WTC11 (cell line): ENCODE measurements at regions not wholly inside any gene's neighbourhood (a gene's known extent, or its start where the extent isn't known, plus 50 kb on each side); places are given as distances from the start of the nearest gene placed in this dataset.

Experiments
- ATAC-seq: fragments of 200-7000 bp; cut with Tn5 transposase; 2 replicates; pipeline ENCODE4 v1.10.0; 2021; ENCODE audit warnings: mild to moderate bottlenecking, moderate library complexity
- CTCF ChIA-PET: fragments of 300-600 bp; sonication (Branson Sonifier 250); formaldehyde crosslinking; loops from one replicate; lab custom pipeline; 2021; ENCODE audit warnings: antibody characterized with exemption; lab: Charles Lee
- POLR2A ChIA-PET: fragments of 350-600 bp; sonication (Branson Sonifier 250); formaldehyde crosslinking; loops from one replicate; lab custom pipeline; 2021; ENCODE audit warnings: antibody characterized with exemption; lab: Charles Lee
- DNase-seq: peaks from one replicate; pipeline ENCODE4 v3.0.0; 2021; ENCODE audit warnings: low spot score
- H3K27ac Mint-ChIP-seq: 2 replicates; pipeline ENCODE4 v1.8.0; 2021; ENCODE audit warnings: mixed read lengths
- H3K27me3 Mint-ChIP-seq: 2 replicates; pipeline ENCODE4 v1.8.0; 2021; ENCODE audit warnings: low read depth, mild to moderate bottlenecking, moderate library complexity, mixed read lengths
- H3K36me3 Mint-ChIP-seq: 2 replicates; pipeline ENCODE4 v1.8.0; 2021; ENCODE audit warnings: mixed read lengths
- H3K4me1 Mint-ChIP-seq: 2 replicates; pipeline ENCODE4 v1.8.0; 2022; ENCODE audit warnings: mixed read lengths
- H3K4me3 Mint-ChIP-seq: 2 replicates; pipeline ENCODE4 v1.8.0; 2021; ENCODE audit warnings: mild to moderate bottlenecking, moderate library complexity, mixed read lengths
- H3K9me3 Mint-ChIP-seq: 2 replicates; pipeline ENCODE4 v1.8.0; 2021; ENCODE audit warnings: mixed read lengths
- IRF2 ChIP-seq: sonication (generic); formaldehyde crosslinking; IDR thresholded peaks from 2 replicates; pipeline ENCODE4 v1.8.0; 2022; ENCODE audit warnings: low read depth, missing genetic modification reagents, borderline replicate concordance
- NR3C1 ChIP-seq: sonication (generic); formaldehyde crosslinking; conservative IDR thresholded peaks from 2 replicates; pipeline ENCODE4 v1.8.1; 2023; ENCODE audit warnings: low read depth, mild to moderate bottlenecking, missing genetic modification reagents
- PRRX2 ChIP-seq: fragments of 250-450 bp; sonication (Bioruptor Pico); IDR thresholded peaks from 2 replicates; pipeline ENCODE4 v1.8.0; 2021; ENCODE audit warnings: mild to moderate bottlenecking
- RELA ChIP-seq: sonication (generic); formaldehyde crosslinking; IDR thresholded peaks from 2 replicates; pipeline ENCODE4 v1.8.1; 2022; ENCODE audit warnings: missing genetic modification reagents, mild to moderate bottlenecking, borderline replicate concordance
- RORB ChIP-seq: fragments of 250-450 bp; sonication (Bioruptor Pico); IDR thresholded peaks from 2 replicates; pipeline ENCODE4 v1.9.0; 2021; ENCODE audit warnings: mild to moderate bottlenecking
- SP1 ChIP-seq: sonication (generic); formaldehyde crosslinking; conservative IDR thresholded peaks from 2 replicates; pipeline ENCODE4 v1.8.1; 2022; ENCODE audit warnings: missing genetic modification reagents
- ZNF263 ChIP-seq: sonication (generic); formaldehyde crosslinking; IDR thresholded peaks from 2 replicates; pipeline ENCODE4 v1.8.1; 2022; ENCODE audit warnings: low read depth, mild to moderate bottlenecking, moderate library complexity, missing genetic modification reagents
- ZNF396 ChIP-seq: fragments of 250-450 bp; sonication (Bioruptor Pico); IDR thresholded peaks from 2 replicates; pipeline ENCODE4 v1.8.0; 2021; ENCODE audit warnings: mild to moderate bottlenecking, moderate library complexity, borderline replicate concordance
- TF ChIP-seq, protein P1 (sequence below): sonication (generic); formaldehyde crosslinking; IDR thresholded peaks from 2 replicates; pipeline ENCODE4 v1.8.0; 2022; ENCODE audit warnings: mild to moderate bottlenecking, missing genetic modification reagents
- TF ChIP-seq, protein P2 (sequence below): sonication (generic); formaldehyde crosslinking; IDR thresholded peaks from 2 replicates; pipeline ENCODE4 v1.8.0; 2023; ENCODE audit warnings: missing genetic modification reagents, mild to moderate bottlenecking, borderline replicate concordance
- TF ChIP-seq, protein P3 (sequence below): fragments of 250-450 bp; sonication (Bioruptor Pico); IDR thresholded peaks from 2 replicates; pipeline ENCODE4 v1.9.0; 2021; ENCODE audit warnings: mild to moderate bottlenecking, borderline replicate concordance
- TF ChIP-seq, protein P4 (sequence below): sonication (generic); formaldehyde crosslinking; IDR thresholded peaks from 2 replicates; pipeline ENCODE4 v1.8.1; 2022; ENCODE audit warnings: mild to moderate bottlenecking, moderate library complexity, missing genetic modification reagents
- TF ChIP-seq, protein P5 (sequence below): fragments of 250-450 bp; sonication (Bioruptor Pico); IDR thresholded peaks from 2 replicates; pipeline ENCODE4 v1.9.0; 2021; ENCODE audit warnings: mild to moderate bottlenecking
- TF ChIP-seq, protein P6 (sequence below): sonication (generic); formaldehyde crosslinking; conservative IDR thresholded peaks from 2 replicates; pipeline ENCODE4 v1.8.1; 2022; ENCODE audit warnings: mild to moderate bottlenecking, missing genetic modification reagents
- TF ChIP-seq, protein P7 (sequence below): fragments of 250-450 bp; sonication (Bioruptor Pico); IDR thresholded peaks from 2 replicates; pipeline ENCODE4 v1.8.0; 2021; ENCODE audit warnings: mild to moderate bottlenecking
- TF ChIP-seq, protein P8 (sequence below): sonication (generic); formaldehyde crosslinking; IDR thresholded peaks from 2 replicates; pipeline ENCODE4 v1.8.0; 2023; ENCODE audit warnings: mild to moderate bottlenecking, missing genetic modification reagents

DNA sequence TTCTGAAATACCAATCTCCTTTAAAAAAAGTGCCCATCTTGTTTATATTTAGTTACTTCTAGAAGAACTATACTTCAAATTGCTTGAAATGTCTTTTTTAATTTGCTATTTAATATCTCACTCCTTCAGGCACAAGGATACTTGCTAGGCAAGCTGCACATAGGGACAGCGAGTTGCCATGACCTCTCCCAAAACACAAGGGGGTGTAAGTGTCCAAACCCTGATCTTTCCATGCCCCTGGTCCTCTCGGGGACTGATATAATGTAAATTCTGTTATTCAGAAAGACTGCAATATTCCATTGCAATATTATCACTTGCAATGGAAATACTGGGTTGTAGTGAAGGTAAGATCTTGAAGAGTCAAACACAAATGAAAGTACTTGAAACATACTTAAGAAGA lies 480.4 kb downstream of the CETN3 start (continued):
- TF ChIP-seq, protein P1, sequence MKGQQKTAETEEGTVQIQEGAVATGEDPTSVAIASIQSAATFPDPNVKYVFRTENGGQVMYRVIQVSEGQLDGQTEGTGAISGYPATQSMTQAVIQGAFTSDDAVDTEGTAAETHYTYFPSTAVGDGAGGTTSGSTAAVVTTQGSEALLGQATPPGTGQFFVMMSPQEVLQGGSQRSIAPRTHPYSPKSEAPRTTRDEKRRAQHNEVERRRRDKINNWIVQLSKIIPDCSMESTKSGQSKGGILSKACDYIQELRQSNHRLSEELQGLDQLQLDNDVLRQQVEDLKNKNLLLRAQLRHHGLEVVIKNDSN (CRISPR knock-in tag): no peak
- TF ChIP-seq ZNF396 (CRISPR knock-in tag) (no peak), RELA (CRISPR knock-in tag) (no peak), ZNF263 (CRISPR knock-in tag) (no peak), IRF2 (CRISPR knock-in tag) (no peak), SP1 (no peak), NR3C1 (CRISPR knock-in tag) (no peak)
- TF ChIP-seq, protein P2, sequence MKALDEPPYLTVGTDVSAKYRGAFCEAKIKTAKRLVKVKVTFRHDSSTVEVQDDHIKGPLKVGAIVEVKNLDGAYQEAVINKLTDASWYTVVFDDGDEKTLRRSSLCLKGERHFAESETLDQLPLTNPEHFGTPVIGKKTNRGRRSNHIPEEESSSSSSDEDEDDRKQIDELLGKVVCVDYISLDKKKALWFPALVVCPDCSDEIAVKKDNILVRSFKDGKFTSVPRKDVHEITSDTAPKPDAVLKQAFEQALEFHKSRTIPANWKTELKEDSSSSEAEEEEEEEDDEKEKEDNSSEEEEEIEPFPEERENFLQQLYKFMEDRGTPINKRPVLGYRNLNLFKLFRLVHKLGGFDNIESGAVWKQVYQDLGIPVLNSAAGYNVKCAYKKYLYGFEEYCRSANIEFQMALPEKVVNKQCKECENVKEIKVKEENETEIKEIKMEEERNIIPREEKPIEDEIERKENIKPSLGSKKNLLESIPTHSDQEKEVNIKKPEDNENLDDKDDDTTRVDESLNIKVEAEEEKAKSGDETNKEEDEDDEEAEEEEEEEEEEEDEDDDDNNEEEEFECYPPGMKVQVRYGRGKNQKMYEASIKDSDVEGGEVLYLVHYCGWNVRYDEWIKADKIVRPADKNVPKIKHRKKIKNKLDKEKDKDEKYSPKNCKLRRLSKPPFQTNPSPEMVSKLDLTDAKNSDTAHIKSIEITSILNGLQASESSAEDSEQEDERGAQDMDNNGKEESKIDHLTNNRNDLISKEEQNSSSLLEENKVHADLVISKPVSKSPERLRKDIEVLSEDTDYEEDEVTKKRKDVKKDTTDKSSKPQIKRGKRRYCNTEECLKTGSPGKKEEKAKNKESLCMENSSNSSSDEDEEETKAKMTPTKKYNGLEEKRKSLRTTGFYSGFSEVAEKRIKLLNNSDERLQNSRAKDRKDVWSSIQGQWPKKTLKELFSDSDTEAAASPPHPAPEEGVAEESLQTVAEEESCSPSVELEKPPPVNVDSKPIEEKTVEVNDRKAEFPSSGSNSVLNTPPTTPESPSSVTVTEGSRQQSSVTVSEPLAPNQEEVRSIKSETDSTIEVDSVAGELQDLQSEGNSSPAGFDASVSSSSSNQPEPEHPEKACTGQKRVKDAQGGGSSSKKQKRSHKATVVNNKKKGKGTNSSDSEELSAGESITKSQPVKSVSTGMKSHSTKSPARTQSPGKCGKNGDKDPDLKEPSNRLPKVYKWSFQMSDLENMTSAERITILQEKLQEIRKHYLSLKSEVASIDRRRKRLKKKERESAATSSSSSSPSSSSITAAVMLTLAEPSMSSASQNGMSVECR: no peak
- TF ChIP-seq, protein P3, sequence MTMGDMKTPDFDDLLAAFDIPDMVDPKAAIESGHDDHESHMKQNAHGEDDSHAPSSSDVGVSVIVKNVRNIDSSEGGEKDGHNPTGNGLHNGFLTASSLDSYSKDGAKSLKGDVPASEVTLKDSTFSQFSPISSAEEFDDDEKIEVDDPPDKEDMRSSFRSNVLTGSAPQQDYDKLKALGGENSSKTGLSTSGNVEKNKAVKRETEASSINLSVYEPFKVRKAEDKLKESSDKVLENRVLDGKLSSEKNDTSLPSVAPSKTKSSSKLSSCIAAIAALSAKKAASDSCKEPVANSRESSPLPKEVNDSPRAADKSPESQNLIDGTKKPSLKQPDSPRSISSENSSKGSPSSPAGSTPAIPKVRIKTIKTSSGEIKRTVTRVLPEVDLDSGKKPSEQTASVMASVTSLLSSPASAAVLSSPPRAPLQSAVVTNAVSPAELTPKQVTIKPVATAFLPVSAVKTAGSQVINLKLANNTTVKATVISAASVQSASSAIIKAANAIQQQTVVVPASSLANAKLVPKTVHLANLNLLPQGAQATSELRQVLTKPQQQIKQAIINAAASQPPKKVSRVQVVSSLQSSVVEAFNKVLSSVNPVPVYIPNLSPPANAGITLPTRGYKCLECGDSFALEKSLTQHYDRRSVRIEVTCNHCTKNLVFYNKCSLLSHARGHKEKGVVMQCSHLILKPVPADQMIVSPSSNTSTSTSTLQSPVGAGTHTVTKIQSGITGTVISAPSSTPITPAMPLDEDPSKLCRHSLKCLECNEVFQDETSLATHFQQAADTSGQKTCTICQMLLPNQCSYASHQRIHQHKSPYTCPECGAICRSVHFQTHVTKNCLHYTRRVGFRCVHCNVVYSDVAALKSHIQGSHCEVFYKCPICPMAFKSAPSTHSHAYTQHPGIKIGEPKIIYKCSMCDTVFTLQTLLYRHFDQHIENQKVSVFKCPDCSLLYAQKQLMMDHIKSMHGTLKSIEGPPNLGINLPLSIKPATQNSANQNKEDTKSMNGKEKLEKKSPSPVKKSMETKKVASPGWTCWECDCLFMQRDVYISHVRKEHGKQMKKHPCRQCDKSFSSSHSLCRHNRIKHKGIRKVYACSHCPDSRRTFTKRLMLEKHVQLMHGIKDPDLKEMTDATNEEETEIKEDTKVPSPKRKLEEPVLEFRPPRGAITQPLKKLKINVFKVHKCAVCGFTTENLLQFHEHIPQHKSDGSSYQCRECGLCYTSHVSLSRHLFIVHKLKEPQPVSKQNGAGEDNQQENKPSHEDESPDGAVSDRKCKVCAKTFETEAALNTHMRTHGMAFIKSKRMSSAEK (CRISPR knock-in tag): no peak
- TF ChIP-seq, protein P4, sequence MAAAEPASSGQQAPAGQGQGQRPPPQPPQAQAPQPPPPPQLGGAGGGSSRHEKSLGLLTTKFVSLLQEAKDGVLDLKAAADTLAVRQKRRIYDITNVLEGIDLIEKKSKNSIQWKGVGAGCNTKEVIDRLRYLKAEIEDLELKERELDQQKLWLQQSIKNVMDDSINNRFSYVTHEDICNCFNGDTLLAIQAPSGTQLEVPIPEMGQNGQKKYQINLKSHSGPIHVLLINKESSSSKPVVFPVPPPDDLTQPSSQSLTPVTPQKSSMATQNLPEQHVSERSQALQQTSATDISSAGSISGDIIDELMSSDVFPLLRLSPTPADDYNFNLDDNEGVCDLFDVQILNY (CRISPR knock-in tag): no peak
- TF ChIP-seq, protein P5, sequence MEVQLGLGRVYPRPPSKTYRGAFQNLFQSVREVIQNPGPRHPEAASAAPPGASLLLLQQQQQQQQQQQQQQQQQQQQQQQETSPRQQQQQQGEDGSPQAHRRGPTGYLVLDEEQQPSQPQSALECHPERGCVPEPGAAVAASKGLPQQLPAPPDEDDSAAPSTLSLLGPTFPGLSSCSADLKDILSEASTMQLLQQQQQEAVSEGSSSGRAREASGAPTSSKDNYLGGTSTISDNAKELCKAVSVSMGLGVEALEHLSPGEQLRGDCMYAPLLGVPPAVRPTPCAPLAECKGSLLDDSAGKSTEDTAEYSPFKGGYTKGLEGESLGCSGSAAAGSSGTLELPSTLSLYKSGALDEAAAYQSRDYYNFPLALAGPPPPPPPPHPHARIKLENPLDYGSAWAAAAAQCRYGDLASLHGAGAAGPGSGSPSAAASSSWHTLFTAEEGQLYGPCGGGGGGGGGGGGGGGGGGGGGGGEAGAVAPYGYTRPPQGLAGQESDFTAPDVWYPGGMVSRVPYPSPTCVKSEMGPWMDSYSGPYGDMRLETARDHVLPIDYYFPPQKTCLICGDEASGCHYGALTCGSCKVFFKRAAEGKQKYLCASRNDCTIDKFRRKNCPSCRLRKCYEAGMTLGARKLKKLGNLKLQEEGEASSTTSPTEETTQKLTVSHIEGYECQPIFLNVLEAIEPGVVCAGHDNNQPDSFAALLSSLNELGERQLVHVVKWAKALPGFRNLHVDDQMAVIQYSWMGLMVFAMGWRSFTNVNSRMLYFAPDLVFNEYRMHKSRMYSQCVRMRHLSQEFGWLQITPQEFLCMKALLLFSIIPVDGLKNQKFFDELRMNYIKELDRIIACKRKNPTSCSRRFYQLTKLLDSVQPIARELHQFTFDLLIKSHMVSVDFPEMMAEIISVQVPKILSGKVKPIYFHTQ (CRISPR knock-in tag): no peak

DNA sequence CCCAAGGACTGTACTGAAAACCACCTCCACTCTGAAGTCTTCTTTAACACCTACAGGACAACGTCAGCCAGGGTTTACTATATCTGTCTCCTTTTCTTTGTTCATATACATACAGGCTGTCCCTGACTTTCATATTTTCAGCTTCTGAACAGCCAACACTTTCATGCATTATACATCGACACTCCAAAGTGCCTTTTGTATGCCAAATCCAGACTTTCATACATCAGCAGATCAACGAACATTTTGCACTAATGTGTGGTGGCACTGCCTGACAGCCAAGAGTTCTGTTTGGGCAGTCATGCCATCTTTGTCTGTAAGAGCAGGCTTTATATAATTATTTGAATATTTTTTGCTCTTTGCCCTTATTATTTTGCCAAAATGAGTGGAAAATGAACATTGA lies 487.4 kb downstream of the CETN3 start:
- DNase-seq (no peak), ATAC-seq (no peak)
- ChIA-PET POLR2A (no interaction called here), CTCF (no interaction called here)
- Mint-ChIP-seq H3K36me3 (no peaks in the 10 kb centered on the region), H3K4me3 (no peak overlapping the region), H3K4me1 (no peaks in the 10 kb centered on the region), H3K27me3 (no peaks in the 10 kb centered on the region), H3K9me3 (peaks cover 10% of the 10 kb centered on the region; the same call in 1 of the 2 replicates), H3K27ac (no peak overlapping the region)
- TF ChIP-seq PRRX2 (CRISPR knock-in tag) (no peak), RORB (CRISPR knock-in tag) (no peak)
- TF ChIP-seq, protein P6, sequence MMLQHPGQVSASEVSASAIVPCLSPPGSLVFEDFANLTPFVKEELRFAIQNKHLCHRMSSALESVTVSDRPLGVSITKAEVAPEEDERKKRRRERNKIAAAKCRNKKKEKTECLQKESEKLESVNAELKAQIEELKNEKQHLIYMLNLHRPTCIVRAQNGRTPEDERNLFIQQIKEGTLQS (CRISPR knock-in tag): no peak
- TF ChIP-seq, protein P7, sequence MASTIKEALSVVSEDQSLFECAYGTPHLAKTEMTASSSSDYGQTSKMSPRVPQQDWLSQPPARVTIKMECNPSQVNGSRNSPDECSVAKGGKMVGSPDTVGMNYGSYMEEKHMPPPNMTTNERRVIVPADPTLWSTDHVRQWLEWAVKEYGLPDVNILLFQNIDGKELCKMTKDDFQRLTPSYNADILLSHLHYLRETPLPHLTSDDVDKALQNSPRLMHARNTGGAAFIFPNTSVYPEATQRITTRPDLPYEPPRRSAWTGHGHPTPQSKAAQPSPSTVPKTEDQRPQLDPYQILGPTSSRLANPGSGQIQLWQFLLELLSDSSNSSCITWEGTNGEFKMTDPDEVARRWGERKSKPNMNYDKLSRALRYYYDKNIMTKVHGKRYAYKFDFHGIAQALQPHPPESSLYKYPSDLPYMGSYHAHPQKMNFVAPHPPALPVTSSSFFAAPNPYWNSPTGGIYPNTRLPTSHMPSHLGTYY (CRISPR knock-in tag): no peak
- TF ChIP-seq, protein P8, sequence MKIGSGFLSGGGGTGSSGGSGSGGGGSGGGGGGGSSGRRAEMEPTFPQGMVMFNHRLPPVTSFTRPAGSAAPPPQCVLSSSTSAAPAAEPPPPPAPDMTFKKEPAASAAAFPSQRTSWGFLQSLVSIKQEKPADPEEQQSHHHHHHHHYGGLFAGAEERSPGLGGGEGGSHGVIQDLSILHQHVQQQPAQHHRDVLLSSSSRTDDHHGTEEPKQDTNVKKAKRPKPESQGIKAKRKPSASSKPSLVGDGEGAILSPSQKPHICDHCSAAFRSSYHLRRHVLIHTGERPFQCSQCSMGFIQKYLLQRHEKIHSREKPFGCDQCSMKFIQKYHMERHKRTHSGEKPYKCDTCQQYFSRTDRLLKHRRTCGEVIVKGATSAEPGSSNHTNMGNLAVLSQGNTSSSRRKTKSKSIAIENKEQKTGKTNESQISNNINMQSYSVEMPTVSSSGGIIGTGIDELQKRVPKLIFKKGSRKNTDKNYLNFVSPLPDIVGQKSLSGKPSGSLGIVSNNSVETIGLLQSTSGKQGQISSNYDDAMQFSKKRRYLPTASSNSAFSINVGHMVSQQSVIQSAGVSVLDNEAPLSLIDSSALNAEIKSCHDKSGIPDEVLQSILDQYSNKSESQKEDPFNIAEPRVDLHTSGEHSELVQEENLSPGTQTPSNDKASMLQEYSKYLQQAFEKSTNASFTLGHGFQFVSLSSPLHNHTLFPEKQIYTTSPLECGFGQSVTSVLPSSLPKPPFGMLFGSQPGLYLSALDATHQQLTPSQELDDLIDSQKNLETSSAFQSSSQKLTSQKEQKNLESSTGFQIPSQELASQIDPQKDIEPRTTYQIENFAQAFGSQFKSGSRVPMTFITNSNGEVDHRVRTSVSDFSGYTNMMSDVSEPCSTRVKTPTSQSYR (CRISPR knock-in tag): no peak
